Upper lobe of left lung (tissue), 4 donors: ENCODE measurements at regions not wholly inside any gene's neighbourhood (a gene's known extent, or its start where the extent isn't known, plus 50 kb on each side); places are given as distances from the start of the nearest gene placed in this dataset.

Source experiments
- CTCF ChIP-seq, 6 experiments: fragments of 450-650 bp in 4 of 6; fragments of 200-600 bp in 2 of 6; sonication (generic) in 2 of 6; IDR thresholded peaks; one replicate each; pipeline ENCODE4 v1.5.1; 2016 to 2019; ENCODE audit warnings: antibody characterized with exemption in 6 of 6
- POLR2AphosphoS5 ChIP-seq, 2 donors: sonication (generic); formaldehyde crosslinking; IDR thresholded peaks; one replicate each; pipeline ENCODE4 v1.5.1; 2017; ENCODE audit warnings: antibody characterized with exemption in 2 of 2

- TF ChIP-seq CTCF (IDR thresholded peaks at IDR 0.05) (no peak), POLR2AphosphoS5 (IDR thresholded peaks at IDR 0.05) (no peak)
These were observed 500.6 kb upstream of the MIR17HG start for GRCh38 chr13:90846936-90847335.
